Esophagus squamous epithelium (tissue), 5 donors: ENCODE measurements at regions not wholly inside any gene's neighbourhood (a gene's known extent, or its start where the extent isn't known, plus 50 kb on each side); places are given as distances from the start of the nearest gene placed in this dataset.

ENCODE experiments used
- DNase-seq: peaks from one replicate; lab custom pipeline; 2025; lab: John Stamatoyannopoulos, UW
- H3K27ac ChIP-seq, 4 donors: fragments of 200-600 bp; sonication (generic); one replicate each; pipeline ENCODE4 v1.5.1; 2016 to 2019; ENCODE audit warnings: mild to moderate bottlenecking in 1 of 4
- H3K27me3 ChIP-seq, 4 donors: fragments of 200-600 bp; sonication (generic); 1 replicate in 3 of 4; 2 replicates in 1 of 4; pipeline versions ENCODE4 v1.5.1 to v1.6.0; 2017 to 2021; ENCODE audit warnings: antibody characterized with exemption in 1 of 4
- H3K36me3 ChIP-seq, 3 donors: fragments of 200-600 bp; sonication (generic); one replicate each; pipeline ENCODE4 v1.5.1; 2016 to 2019
- H3K4me1 ChIP-seq, 3 donors: fragments of 200-600 bp; sonication (generic); one replicate each; pipeline ENCODE4 v1.5.1; 2017 to 2019
- H3K4me3 ChIP-seq, 4 donors: fragments of 200-600 bp; sonication (generic); 1 replicate in 3 of 4; 2 replicates in 1 of 4; pipeline ENCODE4 v1.5.1; 2016 to 2019; ENCODE audit warnings: mild to moderate bottlenecking in 2 of 4, moderate library complexity in 1 of 4
- H3K9me3 ChIP-seq, 3 donors: fragments of 200-600 bp; sonication (generic); one replicate each; pipeline ENCODE4 v1.5.1; 2016 to 2019
- POLR2A ChIP-seq, 4 donors: fragments of 450-650 bp; IDR thresholded peaks; one replicate each; pipeline ENCODE4 v1.6.1; 2017; ENCODE audit warnings: antibody characterized with exemption in 4 of 4, mild to moderate bottlenecking in 4 of 4, moderate library complexity in 3 of 4
- WGBS, 2 donors: methylation state at CpG; one replicate each; pipeline ENCODE4 v1.1.5; 2018; 5-methylcytosine and 5-hydroxymethylcytosine counted together
- intact Hi-C: fragments of 100-400 bp; cut with DNase I; formaldehyde crosslinking; loops from one replicate; pipeline ENCODE4 v1.15.0; 2022
- TF ChIP-seq, protein P1 (sequence below), 6 experiments: fragments of 450-650 bp in 4 of 6; fragments of 200-600 bp in 2 of 6; sonication (generic) in 2 of 6; IDR thresholded peaks; one replicate each; pipeline ENCODE4 v1.5.1; 2016 to 2019; ENCODE audit warnings: antibody characterized with exemption in 6 of 6, mild to moderate bottlenecking in 4 of 6, moderate library complexity in 4 of 6
- donor health status: DM: yes; HTN: yes; CAD: no.

DNA sequence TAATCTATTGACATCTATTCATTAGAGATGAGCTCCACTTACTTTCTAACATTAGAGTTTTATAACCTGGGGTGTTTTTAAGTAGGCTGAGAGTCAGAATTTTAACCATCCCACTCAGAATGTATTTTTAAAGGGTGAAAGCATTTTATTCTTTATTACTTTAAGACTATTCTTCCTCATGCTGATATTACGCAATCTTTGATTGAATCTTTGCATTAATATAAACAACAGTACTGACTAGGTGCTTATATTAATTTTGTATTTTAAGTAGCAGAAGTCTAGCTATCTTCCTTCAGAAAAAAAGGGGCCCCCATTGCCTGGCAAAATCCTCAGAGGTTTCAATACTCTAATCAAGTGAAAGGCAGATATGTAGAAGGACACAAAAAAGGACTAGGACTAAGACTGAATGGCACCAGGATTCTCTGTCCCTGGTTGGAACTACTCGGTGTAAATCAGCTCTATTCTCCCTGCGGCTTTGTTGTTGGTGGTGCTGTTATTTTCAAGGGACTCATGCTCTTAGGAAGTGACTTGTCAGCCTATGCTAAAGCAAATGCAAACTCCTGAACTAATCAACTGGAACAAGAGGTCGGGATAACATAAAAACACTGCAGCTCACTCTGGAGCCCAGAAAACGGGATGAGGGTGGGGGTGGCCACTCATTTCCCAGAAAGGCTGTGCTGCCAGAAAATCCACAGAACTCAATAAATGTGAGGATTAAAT, 1324.4 kb downstream of the GRIK2 start:
- intact Hi-C loops: no loop called here
- Histone ChIP-seq H3K4me1 (no peaks in the 10 kb centered on the region), H3K27me3 (no peaks in the 10 kb centered on the region), H3K4me3 (no peak overlapping the region), H3K9me3 (peaks cover 0 to 5% (median 0%) of the 10 kb centered on the region in 3 donors), H3K27ac (no peak overlapping the region), H3K36me3 (no peaks in the 10 kb centered on the region)
- DNase-seq: no peak
- TF ChIP-seq, protein P1, sequence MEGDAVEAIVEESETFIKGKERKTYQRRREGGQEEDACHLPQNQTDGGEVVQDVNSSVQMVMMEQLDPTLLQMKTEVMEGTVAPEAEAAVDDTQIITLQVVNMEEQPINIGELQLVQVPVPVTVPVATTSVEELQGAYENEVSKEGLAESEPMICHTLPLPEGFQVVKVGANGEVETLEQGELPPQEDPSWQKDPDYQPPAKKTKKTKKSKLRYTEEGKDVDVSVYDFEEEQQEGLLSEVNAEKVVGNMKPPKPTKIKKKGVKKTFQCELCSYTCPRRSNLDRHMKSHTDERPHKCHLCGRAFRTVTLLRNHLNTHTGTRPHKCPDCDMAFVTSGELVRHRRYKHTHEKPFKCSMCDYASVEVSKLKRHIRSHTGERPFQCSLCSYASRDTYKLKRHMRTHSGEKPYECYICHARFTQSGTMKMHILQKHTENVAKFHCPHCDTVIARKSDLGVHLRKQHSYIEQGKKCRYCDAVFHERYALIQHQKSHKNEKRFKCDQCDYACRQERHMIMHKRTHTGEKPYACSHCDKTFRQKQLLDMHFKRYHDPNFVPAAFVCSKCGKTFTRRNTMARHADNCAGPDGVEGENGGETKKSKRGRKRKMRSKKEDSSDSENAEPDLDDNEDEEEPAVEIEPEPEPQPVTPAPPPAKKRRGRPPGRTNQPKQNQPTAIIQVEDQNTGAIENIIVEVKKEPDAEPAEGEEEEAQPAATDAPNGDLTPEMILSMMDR (IDR thresholded peaks at IDR 0.05): no peak
- TF ChIP-seq POLR2A (IDR thresholded peaks at IDR 0.05): no peak
- 55 to 65% methylated on average over 4 to 5 of the region's 5 CpGs for WGBS, 2 donors

DNA sequence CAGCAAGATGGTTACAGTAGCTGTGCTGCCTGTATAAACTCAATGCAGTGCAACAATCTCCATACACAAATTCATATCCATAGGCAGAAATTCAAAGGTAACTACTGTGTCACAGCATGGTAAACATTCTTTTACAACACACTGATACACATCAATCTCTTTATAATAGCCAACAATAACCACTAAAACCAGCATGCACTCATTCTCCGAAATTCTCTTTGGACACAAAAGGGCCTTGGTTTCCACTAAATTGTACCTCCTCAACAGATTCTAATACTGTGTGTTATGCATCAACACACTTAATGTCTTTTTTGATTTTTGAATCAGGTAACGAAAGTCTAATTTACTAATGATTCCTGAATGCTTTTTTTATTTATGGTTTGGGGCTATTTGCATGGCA, 1323.7 kb downstream of the GRIK2 start:
- Histone ChIP-seq H3K27ac (no peak overlapping the region), H3K27me3 (no peaks in the 10 kb centered on the region), H3K36me3 (no peaks in the 10 kb centered on the region), H3K9me3 (peaks cover 0 to 4% (median 0%) of the 10 kb centered on the region in 3 donors), H3K4me3 (no peak overlapping the region), H3K4me1 (no peaks in the 10 kb centered on the region)
- no peak for DNase-seq
- 66 to 74% methylated on average over 2 of the region's 2 CpGs for WGBS, 2 donors
- intact Hi-C loops: no loop called here
- TF ChIP-seq, protein P1 (IDR thresholded peaks at IDR 0.05): no peak
- no peak for TF ChIP-seq POLR2A (IDR thresholded peaks at IDR 0.05)

DNA sequence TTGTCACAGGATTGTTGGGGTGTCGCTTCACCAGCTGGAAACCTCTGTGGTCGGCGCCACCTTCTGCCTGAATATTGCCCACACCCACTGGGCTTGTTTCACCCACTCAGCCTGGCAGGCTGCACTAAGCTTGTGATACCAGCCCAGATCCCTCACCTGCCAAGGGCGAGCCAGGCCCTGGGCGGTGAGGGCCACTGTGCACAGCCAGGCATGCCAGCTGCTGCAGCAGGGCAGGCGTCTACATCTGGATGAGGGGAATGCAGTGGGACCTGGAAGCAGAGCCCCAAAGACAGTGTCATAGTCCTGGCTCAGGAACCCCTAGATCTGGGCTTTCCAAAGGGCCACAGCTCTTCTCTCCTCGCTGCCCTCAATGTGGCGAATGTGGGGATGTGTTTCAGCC, 1307.5 kb downstream of the GRIK2 start:
- Histone ChIP-seq H3K4me1 (no peaks in the 10 kb centered on the region), H3K4me3 (no peak overlapping the region), H3K9me3 (peaks cover 0 to 3% (median 0%) of the 10 kb centered on the region in 3 donors), H3K36me3 (no peaks in the 10 kb centered on the region), H3K27me3 (no peaks in the 10 kb centered on the region), H3K27ac (no peak overlapping the region)
- intact Hi-C loops: no loop called here
- DNase-seq: no peak
- TF ChIP-seq POLR2A (IDR thresholded peaks at IDR 0.05): no peak
- TF ChIP-seq, protein P1 (IDR thresholded peaks at IDR 0.05): no peak
- 82 to 88% methylated on average over 4 to 6 of the region's 8 CpGs for whole genome bisulfite sequencing, 2 donors

DNA sequence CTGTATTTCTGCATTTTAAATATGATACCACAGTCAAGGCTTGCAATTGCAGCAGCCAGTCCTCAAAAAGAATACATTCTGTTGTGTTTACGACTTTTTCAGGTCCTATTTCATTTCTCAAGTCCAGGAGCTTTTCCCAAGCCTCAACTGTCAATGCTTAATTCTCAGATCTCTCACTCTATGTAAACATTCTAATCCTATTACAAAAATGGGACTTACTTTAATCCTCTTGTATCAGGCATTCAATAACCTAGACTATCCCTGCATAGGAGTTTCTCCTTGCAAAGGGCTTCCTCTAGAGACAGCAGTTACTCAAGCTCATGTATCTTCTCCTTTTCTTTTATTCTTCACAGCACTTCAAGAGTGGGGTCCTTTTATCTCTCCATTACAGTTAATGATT, 1293.0 kb downstream of the GRIK2 start:
- TF ChIP-seq POLR2A (IDR thresholded peaks at IDR 0.05): no peak
- TF ChIP-seq, protein P1 (IDR thresholded peaks at IDR 0.05): no peak
- intact Hi-C loops: no loop called here
- no peaks in the 10 kb centered on the region for H3K9me3 ChIP-seq
- no peak overlapping the region for H3K27ac ChIP-seq
- H3K4me3 ChIP-seq: no peak overlapping the region
- H3K36me3 ChIP-seq: no peaks in the 10 kb centered on the region
- H3K4me1 ChIP-seq: no peaks in the 10 kb centered on the region
- H3K27me3 ChIP-seq: no peaks in the 10 kb centered on the region
- WGBS, 2 donors: 28 to 31% methylated on average over 1 of the region's 1 CpG
- DNase-seq: no peak

DNA sequence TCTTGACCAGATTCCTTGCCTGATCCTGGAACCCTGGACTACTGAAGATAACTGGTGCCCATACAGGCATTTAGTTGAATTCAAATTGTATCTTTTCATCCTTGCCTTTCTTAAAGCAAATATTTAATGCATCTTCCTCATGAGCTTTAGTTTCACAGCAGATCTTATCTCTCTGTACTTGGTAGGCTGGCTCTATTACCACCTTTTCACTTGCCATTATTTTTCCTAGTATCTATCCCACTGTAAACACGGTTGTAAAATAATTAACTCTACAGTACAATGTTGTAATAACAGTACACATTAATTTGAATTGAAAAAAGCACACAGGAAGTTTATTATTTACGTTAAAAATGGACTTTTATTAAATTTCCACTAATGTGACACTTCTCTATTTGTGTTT, 1286.9 kb downstream of the GRIK2 start:
- TF ChIP-seq POLR2A (IDR thresholded peaks at IDR 0.05): no peak
- TF ChIP-seq, protein P1 (IDR thresholded peaks at IDR 0.05): no peak
- no peak for DNase-seq
- no peaks in the 10 kb centered on the region for H3K27me3 ChIP-seq
- no peak overlapping the region for H3K27ac ChIP-seq
- no peaks in the 10 kb centered on the region for H3K9me3 ChIP-seq
- H3K4me3 ChIP-seq: no peak overlapping the region
- 23% methylated on average over 2 of the region's 2 CpGs for WGBS, 2 donors
- no peaks in the 10 kb centered on the region for H3K4me1 ChIP-seq
- no peaks in the 10 kb centered on the region for H3K36me3 ChIP-seq
- intact Hi-C loops: no loop called here
